Heart left ventricle (tissue), 13 donors: ENCODE measurements at regions not wholly inside any gene's neighbourhood (a gene's known extent, or its start where the extent isn't known, plus 50 kb on each side); places are given as distances from the start of the nearest gene placed in this dataset.

Experiments
- CTCF ChIP-seq, 12 donors: fragments of 200-600 bp; sonication (generic) in 4 of 12; IDR thresholded peaks; one replicate each; pipeline versions ENCODE4 v1.5.0 to v1.8.0; 2018 to 2022; ENCODE audit warnings: antibody characterized with exemption in 12 of 12, mild to moderate bottlenecking in 5 of 12
- POLR2A ChIP-seq, 2 donors: fragments of 450-650 bp; IDR thresholded peaks; one replicate each; pipeline ENCODE4 v1.6.1; 2017; ENCODE audit warnings: antibody characterized with exemption in 2 of 2, mild to moderate bottlenecking in 2 of 2, moderate library complexity in 2 of 2
- donor health status: ischemic (EF 13 %, LVEDD 7.1; RV severe dilation, severe dysfunction).
- donor health status: DM: no; HTN: yes; CAD: no.
- donor health status: DM: no; HTN: no; CAD: no.
- donor health status: ischemic (EF 25% LVEDD 6.9; RV normal size, moderate dysfunction).
- donor health status: ischemic (EF 25% LVEDD 5.7; RV mildly dilated, moderate dysfunction).
- donor health status: ischemic (EF 35%, LVEDD 5.7; RV mildly dilated, moderate dysfunction).
- donor health status: nonischemic (EF 11% LVEDD 7.7; RV severe dilation, severe dysfunction).
- donor health status: DM: yes; HTN: yes; CAD: no.
- donor health status: PGD.
- donor health status: ischemic (EF 29% LVEDD 5.4; RV normal size, mild dysfunction).
- donor health status: nonischemic (EF 23%, LVEDD 6.1; RV moderate dilation, normal function).

GRCh38 chrY:7169475-7169874 is 257.9 kb upstream of the AMELY start:
- TF ChIP-seq CTCF (IDR thresholded peaks at IDR 0.05) (no peak), POLR2A (IDR thresholded peaks at IDR 0.05) (no peak)
